Fibroblast of lung (primary cell): ENCODE measurements at regions not wholly inside any gene's neighbourhood (a gene's known extent, or its start where the extent isn't known, plus 50 kb on each side); places are given as distances from the start of the nearest gene placed in this dataset.

Experiments used
- EZH2 ChIP-seq: IDR thresholded peaks from 2 replicates; pipeline ENCODE4 v1.5.1; 2012; ENCODE audit warnings: low read length, control low read depth, mild to moderate bottlenecking; ENCODE audit errors: missing control alignments
- TF ChIP-seq, protein P1 (sequence below), 2 donors: IDR thresholded peaks in 1 of 2; conservative IDR thresholded peaks in 1 of 2; 1 replicate in 1 of 2; 2 replicates in 1 of 2; pipeline ENCODE4 v1.5.1; 2011 to 2012; ENCODE audit warnings: low read length in 2 of 2, control low read depth in 1 of 2, inconsistent platforms in 1 of 2, low read depth in 1 of 2, mild to moderate bottlenecking in 1 of 2

DNA sequence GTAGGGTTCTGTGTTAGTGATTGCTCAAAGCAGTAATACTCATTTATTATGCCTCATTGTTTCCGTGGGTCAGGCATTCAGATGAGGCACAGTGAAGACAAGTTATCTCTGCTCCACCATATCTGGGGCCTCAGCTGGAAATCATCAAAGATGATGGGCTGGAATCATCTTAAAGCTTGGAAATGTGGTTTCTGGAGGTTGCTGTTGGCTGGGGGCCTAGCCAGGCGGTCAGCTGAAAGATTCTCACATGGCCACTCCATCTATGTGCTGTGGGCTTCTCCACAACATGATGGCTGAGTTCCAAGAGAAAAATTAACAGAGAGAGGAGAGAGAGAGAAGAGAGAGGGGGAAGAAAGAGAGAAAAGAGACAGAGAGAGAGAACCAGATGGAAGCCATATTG is 75.5 kb downstream of the OLFM4 start:
- no peak for TF ChIP-seq EZH2
- TF ChIP-seq, protein P1, sequence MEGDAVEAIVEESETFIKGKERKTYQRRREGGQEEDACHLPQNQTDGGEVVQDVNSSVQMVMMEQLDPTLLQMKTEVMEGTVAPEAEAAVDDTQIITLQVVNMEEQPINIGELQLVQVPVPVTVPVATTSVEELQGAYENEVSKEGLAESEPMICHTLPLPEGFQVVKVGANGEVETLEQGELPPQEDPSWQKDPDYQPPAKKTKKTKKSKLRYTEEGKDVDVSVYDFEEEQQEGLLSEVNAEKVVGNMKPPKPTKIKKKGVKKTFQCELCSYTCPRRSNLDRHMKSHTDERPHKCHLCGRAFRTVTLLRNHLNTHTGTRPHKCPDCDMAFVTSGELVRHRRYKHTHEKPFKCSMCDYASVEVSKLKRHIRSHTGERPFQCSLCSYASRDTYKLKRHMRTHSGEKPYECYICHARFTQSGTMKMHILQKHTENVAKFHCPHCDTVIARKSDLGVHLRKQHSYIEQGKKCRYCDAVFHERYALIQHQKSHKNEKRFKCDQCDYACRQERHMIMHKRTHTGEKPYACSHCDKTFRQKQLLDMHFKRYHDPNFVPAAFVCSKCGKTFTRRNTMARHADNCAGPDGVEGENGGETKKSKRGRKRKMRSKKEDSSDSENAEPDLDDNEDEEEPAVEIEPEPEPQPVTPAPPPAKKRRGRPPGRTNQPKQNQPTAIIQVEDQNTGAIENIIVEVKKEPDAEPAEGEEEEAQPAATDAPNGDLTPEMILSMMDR (conservative IDR thresholded peaks at IDR 0.05 in 1 of 2, IDR thresholded peaks at IDR 0.05 in 1 of 2; ENCODE audit: low read depth in 1 of 2, low read length in 2 of 2), result no peak
